Activated CD4-positive, alpha-beta memory T cell treated with anti-CD3 and anti-CD28 coated beads for 36 hours (primary cell): ENCODE measurements at regions not wholly inside any gene's neighbourhood (a gene's known extent, or its start where the extent isn't known, plus 50 kb on each side); places are given as distances from the start of the nearest gene placed in this dataset.
A peak's percentile ranks its signal among the peaks of the same experiment; 100 is the strongest.

Experiments used
- CTCF ChIA-PET: fragments of 350-600 bp; sonication (Branson Sonifier 250); formaldehyde crosslinking; loops from one replicate; lab custom pipeline; 2021; ENCODE audit warnings: antibody characterized with exemption, inconsistent platforms; lab: Charles Lee
- POLR2A ChIA-PET: fragments of 350-600 bp; sonication (Branson Sonifier 250); formaldehyde crosslinking; loops from one replicate; lab custom pipeline; 2021; ENCODE audit warnings: antibody characterized with exemption; lab: Charles Lee
- DNase-seq: peaks from one replicate; pipeline ENCODE4 v3.0.0-alpha.2; 2020
- H3K27ac Mint-ChIP-seq: one replicate; pipeline ENCODE4 v1.8.0; 2021; ENCODE audit warnings: mixed read lengths
- H3K27me3 Mint-ChIP-seq: one replicate; pipeline ENCODE4 v1.8.0; 2021; ENCODE audit warnings: mixed read lengths
- H3K36me3 Mint-ChIP-seq: one replicate; pipeline ENCODE4 v1.8.0; 2021; ENCODE audit warnings: mixed read lengths
- H3K4me1 Mint-ChIP-seq: one replicate; pipeline ENCODE4 v1.8.0; 2021; ENCODE audit warnings: low read depth, mixed read lengths
- H3K4me3 Mint-ChIP-seq: one replicate; pipeline ENCODE4 v1.8.0; 2021; ENCODE audit warnings: mild to moderate bottlenecking, mixed read lengths
- H3K9me3 Mint-ChIP-seq: one replicate; pipeline ENCODE4 v1.8.0; 2021; ENCODE audit warnings: mixed read lengths
- intact Hi-C: fragments of 100-400 bp; cut with micrococcal nuclease; formaldehyde crosslinking; loops from one replicate; pipeline ENCODE4 v1.15.1; 2023

DNA sequence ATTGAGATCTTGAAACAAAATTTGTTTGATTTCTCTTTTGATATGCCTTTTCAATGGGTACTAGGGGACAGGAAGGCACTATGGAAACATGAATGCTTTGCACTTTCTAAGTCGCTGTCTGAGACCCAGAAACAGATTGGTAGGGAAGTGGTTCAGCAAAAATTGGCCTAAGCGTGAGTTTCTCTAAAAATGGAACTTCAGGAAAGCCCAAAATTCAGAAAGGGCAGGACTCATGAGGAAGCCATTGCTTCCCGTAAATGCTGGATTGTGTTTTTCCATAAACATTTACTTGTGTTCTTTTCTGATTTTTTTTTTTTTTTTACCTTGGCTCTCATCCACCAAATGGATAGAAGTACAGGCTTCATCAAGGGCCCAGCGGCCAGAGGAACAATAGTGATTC, 123.7 kb upstream of the ATP1B1 start:
- POLR2A ChIA-PET, result no interaction called here
- Mint-ChIP-seq H3K4me3 (no peak overlapping the region), H3K9me3 (peaks cover 3% of the 10 kb centered on the region), H3K4me1 (no peaks in the 10 kb centered on the region), H3K27me3 (peaks cover 11% of the 10 kb centered on the region), H3K27ac (no peak overlapping the region), H3K36me3 (no peaks in the 10 kb centered on the region)
- intact Hi-C loops, result no loop called here
- CTCF ChIA-PET, result no interaction called here
- no peak for DNase-seq

DNA sequence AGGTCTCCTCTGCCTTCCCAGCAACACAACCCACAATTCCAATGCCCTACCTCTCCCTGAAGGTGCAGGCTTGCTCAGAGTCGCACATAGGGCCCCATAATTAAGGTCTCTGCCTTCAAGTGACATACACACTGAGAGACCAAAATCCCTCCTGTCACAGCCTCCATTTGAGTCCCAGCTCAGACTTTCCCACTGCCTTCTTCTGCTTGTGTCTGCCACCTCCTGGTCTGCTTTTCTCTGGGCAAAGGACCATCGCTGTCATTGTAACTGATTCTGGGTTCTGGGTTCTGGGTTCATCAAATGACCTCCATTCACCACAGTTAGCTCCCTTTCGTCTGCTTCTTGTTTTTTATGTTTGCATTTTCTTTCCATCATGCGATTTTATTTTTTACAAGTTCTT, 119.2 kb upstream of the ATP1B1 start:
- Mint-ChIP-seq H3K27ac (no peak overlapping the region), H3K27me3 (peaks cover 18% of the 10 kb centered on the region), H3K4me3 (no peak overlapping the region), H3K4me1 (peaks cover 19% of the 10 kb centered on the region), H3K36me3 (no peaks in the 10 kb centered on the region), H3K9me3 (no peaks in the 10 kb centered on the region)
- intact Hi-C loops, result no loop called here
- ChIA-PET POLR2A (no interaction called here), CTCF (no interaction called here)
- no peak for DNase-seq

DNA sequence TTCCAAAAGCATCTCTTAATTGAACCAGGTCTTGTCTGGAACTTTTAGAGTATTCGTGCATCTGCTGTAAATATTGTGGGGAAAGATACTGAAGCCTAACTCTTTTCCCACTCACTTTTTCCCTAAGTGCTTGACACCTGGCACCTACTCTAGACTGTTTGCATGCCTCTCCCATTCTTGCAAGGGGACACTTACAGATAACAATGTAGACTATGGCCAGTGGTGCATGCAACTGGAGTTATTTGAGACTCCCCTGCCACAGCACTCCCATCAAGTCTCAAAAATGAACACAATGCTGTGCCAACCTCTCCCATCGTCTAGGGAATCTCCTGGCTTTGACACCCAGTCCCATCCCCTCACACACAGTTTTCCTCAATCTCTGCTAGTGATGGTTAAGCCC, 118.6 kb upstream of the ATP1B1 start:
- intact Hi-C loops, result no loop called here
- ChIA-PET CTCF (no interaction called here), POLR2A (no interaction called here)
- Mint-ChIP-seq H3K27ac (no peak overlapping the region), H3K27me3 (peaks cover 18% of the 10 kb centered on the region), H3K9me3 (no peaks in the 10 kb centered on the region), H3K36me3 (no peaks in the 10 kb centered on the region), H3K4me3 (no peak overlapping the region), H3K4me1 (peaks cover 20% of the 10 kb centered on the region)
- DNase-seq, result no peak

DNA sequence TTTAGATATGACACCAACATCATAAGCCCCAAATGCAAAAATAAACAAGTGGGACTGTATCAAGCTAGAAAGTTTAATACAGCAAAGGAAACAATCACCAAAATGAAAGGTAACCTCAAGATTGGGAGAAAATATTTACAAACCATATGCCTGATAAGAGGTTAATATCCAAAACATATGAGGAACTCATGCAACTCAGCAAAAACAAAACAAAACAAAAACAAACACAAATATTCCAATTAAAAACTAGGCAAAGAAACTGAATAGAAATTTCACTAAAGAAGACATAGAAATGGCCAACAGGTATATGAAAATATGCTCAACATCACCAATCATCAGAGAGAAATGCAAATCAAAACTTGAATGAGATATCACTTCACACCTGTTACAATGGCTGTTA, 116.5 kb upstream of the ATP1B1 start:
- H3K36me3 Mint-ChIP-seq, result no peaks in the 10 kb centered on the region
- no peak overlapping the region for H3K4me3 Mint-ChIP-seq
- H3K4me1 Mint-ChIP-seq, result peaks cover 20% of the 10 kb centered on the region
- intact Hi-C loops, result loop anchor here (2.0 kb wide), 1 partner anchor 117 kb away; the partner anchor contains the start of gene ATP1B1
- H3K9me3 Mint-ChIP-seq, result peaks cover 5% of the 10 kb centered on the region
- ChIA-PET POLR2A (interaction anchor here (0.6 kb wide), 1 partner anchor 1051 kb away, joined by 3 read pairs; no protein-coding TSS in a partner anchor), CTCF (no interaction called here)
- no peak for DNase-seq
- no peak overlapping the region for H3K27ac Mint-ChIP-seq
- H3K27me3 Mint-ChIP-seq, result peaks cover 14% of the 10 kb centered on the region

DNA sequence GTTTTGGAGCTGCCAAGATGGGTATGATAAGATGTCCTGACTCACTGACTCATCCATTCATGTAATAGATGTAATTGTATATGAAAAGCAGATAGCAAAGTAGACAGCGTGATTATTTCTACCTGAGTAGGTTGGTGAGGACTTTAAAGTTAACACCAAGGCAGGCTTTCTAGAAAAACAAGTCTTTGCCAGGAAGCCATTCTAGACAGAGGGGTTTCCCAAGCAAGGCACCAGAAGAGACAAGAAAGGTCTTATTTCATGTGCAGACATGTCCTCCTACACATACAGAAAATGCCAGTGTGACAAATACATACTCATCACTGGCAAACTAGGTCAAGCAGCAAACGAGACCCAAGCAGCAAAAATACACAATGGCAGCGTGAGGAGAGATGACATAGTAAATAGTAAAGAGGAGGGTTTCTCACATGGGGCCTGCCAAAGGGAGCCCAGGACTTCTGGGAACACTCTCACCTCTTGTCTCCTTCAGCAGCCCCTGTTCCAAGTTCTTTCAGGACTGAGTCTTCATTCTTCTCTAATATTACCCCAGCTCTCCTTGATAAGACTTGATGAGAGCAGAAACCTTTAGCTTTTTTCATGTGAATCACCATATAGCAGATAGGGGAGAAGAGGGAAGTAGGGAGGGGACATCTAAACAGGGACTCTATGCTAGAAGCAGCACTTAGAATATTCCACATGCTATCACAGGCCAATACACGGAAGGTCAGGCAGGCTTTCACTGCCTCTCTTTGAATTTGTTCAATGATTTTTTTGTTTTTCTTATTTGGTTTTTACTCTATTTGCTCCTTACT, 114.6 kb upstream of the ATP1B1 start:
- intact Hi-C loops, result loop anchor here (1.0 to 2.0 kb wide), 3 partner anchors 20 to 115 kb away; partner anchors contain the start of gene ATP1B1
- DNase-seq, result peak; percentile 43
- H3K36me3 Mint-ChIP-seq, result no peaks in the 10 kb centered on the region
- H3K27ac Mint-ChIP-seq, result peak overlapping the region; percentile 81
- no peak overlapping the region for H3K4me3 Mint-ChIP-seq
- peaks cover 12% of the 10 kb centered on the region for H3K27me3 Mint-ChIP-seq
- CTCF ChIA-PET, result no interaction called here
- H3K4me1 Mint-ChIP-seq, result peaks cover 20% of the 10 kb centered on the region
- H3K9me3 Mint-ChIP-seq, result peaks cover 5% of the 10 kb centered on the region
- POLR2A ChIA-PET, result no interaction called here

DNA sequence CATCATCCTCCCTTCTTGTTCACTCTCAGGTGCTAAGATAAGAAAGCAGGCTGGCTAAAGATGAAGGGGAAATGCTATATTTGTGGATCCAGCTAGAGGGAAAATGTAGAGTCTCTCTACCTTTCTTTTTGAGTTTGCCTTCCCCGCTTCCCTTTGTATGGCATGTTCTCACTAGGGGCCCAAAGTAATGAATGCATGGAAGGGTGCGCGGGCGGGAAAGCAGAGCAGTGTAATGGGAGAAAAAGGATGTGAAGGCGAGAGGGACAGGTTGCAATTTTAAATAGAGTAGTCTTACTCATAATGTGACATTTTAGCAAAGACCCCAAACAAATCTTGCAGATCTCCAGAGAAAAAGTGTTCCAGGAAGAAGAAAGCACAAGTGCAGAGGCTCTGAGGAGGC, 105.1 kb upstream of the ATP1B1 start:
- no peaks in the 10 kb centered on the region for H3K36me3 Mint-ChIP-seq
- H3K4me3 Mint-ChIP-seq, result no peak overlapping the region
- ChIA-PET POLR2A (no interaction called here), CTCF (no interaction called here)
- H3K9me3 Mint-ChIP-seq, result no peaks in the 10 kb centered on the region
- no peak for DNase-seq
- intact Hi-C loops, result no loop called here
- no peak overlapping the region for H3K27ac Mint-ChIP-seq
- H3K27me3 Mint-ChIP-seq, result no peaks in the 10 kb centered on the region
- no peaks in the 10 kb centered on the region for H3K4me1 Mint-ChIP-seq

DNA sequence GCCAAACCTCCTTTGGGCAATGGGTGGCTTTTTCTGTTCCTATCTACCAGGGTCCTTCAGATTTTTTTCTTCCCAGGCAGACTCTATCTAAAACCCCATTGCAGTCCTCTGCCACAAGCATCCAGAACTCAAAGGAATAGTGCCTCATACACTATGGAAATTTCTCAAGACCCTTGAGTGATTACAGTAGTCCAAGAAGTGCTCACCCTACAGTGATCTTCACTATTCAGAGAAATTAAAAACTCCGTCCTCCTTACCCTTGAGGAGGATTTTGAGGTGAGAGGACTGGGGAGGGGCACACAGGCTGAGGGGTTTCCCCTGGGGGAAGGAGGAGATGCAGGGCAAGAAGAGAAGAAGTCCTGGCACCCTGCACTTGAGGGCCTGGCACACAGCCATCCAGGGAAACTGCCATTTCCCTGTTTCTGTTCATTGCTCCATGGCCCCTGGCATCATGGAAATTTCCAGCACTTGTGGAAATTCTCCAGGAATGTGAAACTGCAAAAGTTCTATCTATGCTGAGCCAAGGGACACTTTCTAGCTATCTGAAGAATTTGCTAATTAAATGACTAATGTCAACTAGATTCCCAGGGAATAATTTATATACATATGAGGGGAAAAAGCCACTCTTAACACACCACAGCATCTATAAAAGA, 102.5 kb upstream of the ATP1B1 start:
- no peaks in the 10 kb centered on the region for H3K36me3 Mint-ChIP-seq
- H3K4me1 Mint-ChIP-seq, result no peaks in the 10 kb centered on the region
- ChIA-PET CTCF (no interaction called here), POLR2A (no interaction called here)
- no peaks in the 10 kb centered on the region for H3K9me3 Mint-ChIP-seq
- H3K27ac Mint-ChIP-seq, result no peak overlapping the region
- intact Hi-C loops, result no loop called here
- DNase-seq, result no peak
- H3K27me3 Mint-ChIP-seq, result no peaks in the 10 kb centered on the region
- H3K4me3 Mint-ChIP-seq, result no peak overlapping the region

DNA sequence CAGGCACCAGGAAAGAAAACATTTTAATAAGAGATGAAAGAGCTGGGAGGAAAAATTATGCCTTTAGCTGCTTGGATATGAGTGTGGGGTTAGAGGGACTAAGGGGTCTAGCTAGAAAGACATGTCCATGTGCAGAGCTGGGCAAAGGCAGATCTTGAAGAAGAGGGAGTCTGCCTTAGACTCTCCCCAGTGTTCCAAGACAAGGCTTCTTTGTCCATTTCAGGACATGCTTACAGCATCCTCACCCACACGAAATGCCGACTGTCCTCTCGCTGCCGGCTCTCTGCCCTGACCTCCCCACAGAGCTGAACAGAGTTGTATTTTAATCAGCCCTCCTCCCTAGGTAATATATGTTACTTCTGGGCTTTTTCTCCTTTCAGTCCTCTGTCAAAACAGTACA, 100.7 kb upstream of the ATP1B1 start:
- DNase-seq, result no peak
- intact Hi-C loops, result no loop called here
- ChIA-PET CTCF (no interaction called here), POLR2A (no interaction called here)
- Mint-ChIP-seq H3K9me3 (no peaks in the 10 kb centered on the region), H3K4me1 (no peaks in the 10 kb centered on the region), H3K36me3 (no peaks in the 10 kb centered on the region), H3K27me3 (no peaks in the 10 kb centered on the region), H3K27ac (no peak overlapping the region), H3K4me3 (no peak overlapping the region)

DNA sequence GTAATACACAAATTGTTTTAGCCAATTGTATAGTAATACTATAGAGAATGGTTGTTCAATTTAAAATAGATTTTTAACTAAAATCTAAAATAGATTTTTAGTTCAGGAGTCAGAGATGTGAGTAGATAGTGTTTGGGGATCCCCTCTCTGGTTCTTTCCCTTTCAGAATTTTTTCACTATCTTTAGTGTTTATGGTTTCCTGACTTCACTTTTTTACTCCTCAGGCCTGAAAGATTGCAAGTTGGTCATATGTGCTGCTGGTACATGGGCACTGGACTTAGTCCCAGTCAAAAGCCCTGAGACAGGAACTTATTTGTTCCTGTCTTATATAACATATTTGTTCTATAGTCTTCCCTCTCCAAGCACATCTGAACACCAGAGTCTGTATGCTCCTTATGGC, 96.8 kb upstream of the ATP1B1 start:
- no peak overlapping the region for H3K27ac Mint-ChIP-seq
- intact Hi-C loops, result no loop called here
- H3K36me3 Mint-ChIP-seq, result no peaks in the 10 kb centered on the region
- peaks cover 10% of the 10 kb centered on the region for H3K4me1 Mint-ChIP-seq
- DNase-seq, result no peak
- no peaks in the 10 kb centered on the region for H3K9me3 Mint-ChIP-seq
- no peaks in the 10 kb centered on the region for H3K27me3 Mint-ChIP-seq
- no peak overlapping the region for H3K4me3 Mint-ChIP-seq
- ChIA-PET POLR2A (no interaction called here), CTCF (no interaction called here)

DNA sequence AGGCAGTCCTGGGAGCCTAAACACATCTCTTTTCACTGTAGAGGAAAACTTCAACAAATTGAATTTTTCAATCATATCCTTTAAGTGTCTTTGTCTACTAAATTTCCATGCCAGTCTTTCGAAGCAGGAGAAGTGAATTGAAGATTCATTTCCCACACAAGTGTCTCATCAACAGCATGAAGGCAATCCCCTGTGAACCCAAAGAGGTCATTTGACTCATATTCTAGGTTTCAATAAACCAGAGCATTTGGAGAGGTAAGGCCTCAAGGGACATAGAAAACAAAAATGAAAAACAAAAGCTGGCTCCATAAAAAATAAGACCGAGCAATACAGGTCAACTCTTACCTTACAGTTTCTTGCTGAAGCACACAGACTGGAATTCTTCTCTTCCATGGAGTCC, 94.1 kb upstream of the ATP1B1 start:
- Mint-ChIP-seq H3K27ac (peak overlapping the region; percentile 23), H3K4me1 (peaks cover 10% of the 10 kb centered on the region), H3K9me3 (no peaks in the 10 kb centered on the region), H3K27me3 (no peaks in the 10 kb centered on the region), H3K4me3 (no peak overlapping the region), H3K36me3 (no peaks in the 10 kb centered on the region)
- POLR2A ChIA-PET, result no interaction called here
- CTCF ChIA-PET, result no interaction called here
- intact Hi-C loops, result loop anchor here (1.0 kb wide), 2 partner anchors 21 to 37 kb away; no protein-coding TSS in a partner anchor
- no peak for DNase-seq

DNA sequence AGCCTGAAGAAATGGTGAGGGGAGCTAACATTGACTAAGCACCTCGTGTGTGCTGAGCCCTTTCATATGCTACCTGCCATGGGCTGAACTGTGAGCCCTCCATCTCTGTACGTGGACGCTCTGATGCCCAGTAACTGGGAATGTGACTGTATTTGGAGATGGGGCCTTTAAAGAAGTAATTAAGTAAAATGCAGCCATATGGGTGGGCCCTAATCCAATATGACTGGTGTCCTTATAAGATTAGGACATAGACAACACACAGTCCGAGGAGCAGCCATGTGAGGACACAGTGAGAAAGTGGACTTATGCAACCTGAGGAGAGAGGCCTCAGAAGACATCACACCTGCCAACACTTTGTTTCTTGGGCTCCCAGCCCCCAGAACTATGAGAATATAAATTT, 92.7 kb upstream of the ATP1B1 start:
- no peak overlapping the region for H3K27ac Mint-ChIP-seq
- POLR2A ChIA-PET, result no interaction called here
- H3K4me1 Mint-ChIP-seq, result peaks cover 10% of the 10 kb centered on the region
- H3K27me3 Mint-ChIP-seq, result no peaks in the 10 kb centered on the region
- CTCF ChIA-PET, result no interaction called here
- intact Hi-C loops, result no loop called here
- H3K4me3 Mint-ChIP-seq, result no peak overlapping the region
- no peaks in the 10 kb centered on the region for H3K9me3 Mint-ChIP-seq
- DNase-seq, result no peak
- no peaks in the 10 kb centered on the region for H3K36me3 Mint-ChIP-seq

DNA sequence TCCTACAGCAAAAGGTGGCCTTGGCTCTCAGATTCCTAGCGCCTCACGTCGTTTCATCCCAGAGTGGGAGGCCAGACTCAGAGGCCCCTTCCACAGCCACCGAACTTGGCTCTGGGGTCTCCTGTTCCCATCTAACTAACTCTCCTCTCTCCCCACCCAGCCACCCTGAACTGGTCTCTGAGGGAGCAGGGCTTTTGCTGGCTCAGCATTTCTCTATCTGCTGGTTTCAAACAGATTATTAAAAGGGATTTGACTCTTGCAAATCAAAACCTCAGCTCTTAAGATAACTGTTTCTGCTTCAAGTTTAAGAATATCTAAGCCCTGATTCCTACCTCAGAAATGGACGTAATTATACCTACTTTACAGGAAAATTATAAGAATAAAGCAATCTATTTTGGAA, 91.0 kb upstream of the ATP1B1 start:
- POLR2A ChIA-PET, result no interaction called here
- intact Hi-C loops, result no loop called here
- Mint-ChIP-seq H3K27ac (no peak overlapping the region), H3K36me3 (no peaks in the 10 kb centered on the region), H3K4me3 (no peak overlapping the region), H3K9me3 (no peaks in the 10 kb centered on the region), H3K4me1 (peaks cover 10% of the 10 kb centered on the region), H3K27me3 (no peaks in the 10 kb centered on the region)
- CTCF ChIA-PET, result no interaction called here
- DNase-seq, result no peak

DNA sequence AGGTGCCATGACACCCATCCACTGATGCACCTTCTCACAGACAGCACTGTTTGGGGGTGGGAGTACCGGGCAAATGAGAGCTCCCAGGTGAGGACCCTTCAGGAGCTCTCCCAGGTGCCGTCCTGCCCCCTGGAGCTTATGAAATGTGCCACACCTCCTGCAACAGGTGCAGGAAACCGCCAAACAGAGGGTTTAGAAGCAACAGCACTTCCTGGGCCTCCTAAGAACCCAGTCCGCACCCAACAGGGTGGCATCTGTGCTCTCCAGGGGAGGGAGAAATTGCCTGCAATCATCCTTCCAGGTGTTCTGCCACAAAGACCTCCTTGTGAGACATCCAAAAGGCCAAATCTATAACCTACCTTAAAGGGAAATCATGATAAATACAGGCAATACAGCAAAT, 87.7 kb upstream of the ATP1B1 start:
- Mint-ChIP-seq H3K27ac (no peak overlapping the region), H3K36me3 (no peaks in the 10 kb centered on the region), H3K9me3 (no peaks in the 10 kb centered on the region), H3K4me3 (no peak overlapping the region), H3K27me3 (peaks cover 9% of the 10 kb centered on the region), H3K4me1 (no peaks in the 10 kb centered on the region)
- ChIA-PET CTCF (interaction anchor here (1.0 kb wide), 1 partner anchor 330 kb away, joined by 3 read pairs; no protein-coding TSS in a partner anchor), POLR2A (no interaction called here)
- no peak for DNase-seq
- intact Hi-C loops, result no loop called here
